HepG2 (cell line): ENCODE measurements at regions not wholly inside any gene's neighbourhood (a gene's known extent, or its start where the extent isn't known, plus 50 kb on each side); places are given as distances from the start of the nearest gene placed in this dataset.

ENCODE experiments used
- CENPX ChIP-seq: sonication (generic); formaldehyde crosslinking; IDR thresholded peaks from 2 replicates; pipeline ENCODE4 v1.9.0; 2021; ENCODE audit warnings: mild to moderate bottlenecking, missing genetic modification reagents, moderate library complexity
- CHD2 ChIP-seq: IDR thresholded peaks from 2 replicates; pipeline ENCODE4 v1.6.1; 2011; ENCODE audit warnings: low read depth, low read length, improper control_type of control experiment
- DPF2 ChIP-seq: sonication (generic); formaldehyde crosslinking; IDR thresholded peaks from 2 replicates; pipeline ENCODE4 v1.4.0; 2020; ENCODE audit warnings: mild to moderate bottlenecking, low read depth, missing genetic modification reagents, borderline replicate concordance
- ELF1 ChIP-seq: sonication (generic); formaldehyde crosslinking; IDR thresholded peaks from 2 replicates; pipeline ENCODE4 v1.4.0; 2020; ENCODE audit warnings: missing genetic modification reagents
- JDP2 ChIP-seq: sonication (generic); formaldehyde crosslinking; IDR thresholded peaks from 2 replicates; pipeline ENCODE4 v1.8.1; 2022; ENCODE audit warnings: missing genetic modification reagents, borderline replicate concordance
- KAT2B ChIP-seq: fragments of 150-350 bp; IDR thresholded peaks from 2 replicates; pipeline ENCODE4 v1.6.1; 2014; ENCODE audit warnings: low read depth, low read length, borderline replicate concordance
- KLF11 ChIP-seq: IDR thresholded peaks from 2 replicates; pipeline ENCODE4 v1.6.1; 2016; ENCODE audit warnings: missing compliant biosample characterization
- KLF15 ChIP-seq: sonication (generic); formaldehyde crosslinking; IDR thresholded peaks from 2 replicates; pipeline ENCODE4 v1.8.1; 2023; ENCODE audit warnings: borderline replicate concordance, mild to moderate bottlenecking, inconsistent platforms, missing genetic modification reagents, mixed read lengths
- MAFF ChIP-seq: IDR thresholded peaks from 2 replicates; pipeline ENCODE4 v1.6.1; 2011; ENCODE audit warnings: low read depth, low read length, improper control_type of control experiment
- NCOA2 ChIP-seq: sonication (generic); formaldehyde crosslinking; IDR thresholded peaks from 2 replicates; pipeline ENCODE4 v1.8.0; 2022; ENCODE audit warnings: inconsistent platforms
- NCOR1 ChIP-seq: fragments of 200-600 bp; sonication (generic); IDR thresholded peaks from 2 replicates; pipeline ENCODE4 v1.7.0; 2017; ENCODE audit warnings: antibody characterized with exemption, low read length, borderline replicate concordance
- PHB2 ChIP-seq: fragments of 450-650 bp; IDR thresholded peaks from 2 replicates; pipeline ENCODE4 v1.6.1; 2018; ENCODE audit not compliant: partially characterized antibody
- PLRG1 ChIP-seq: fragments of 450-650 bp; conservative IDR thresholded peaks from 2 replicates; pipeline ENCODE4 v1.6.1; 2016
- SMARCE1 ChIP-seq: fragments of 450-650 bp; IDR thresholded peaks from 2 replicates; pipeline ENCODE4 v1.6.1; 2017; ENCODE audit warnings: borderline replicate concordance
- TCF7L2 ChIP-seq: IDR thresholded peaks from 2 replicates; pipeline ENCODE4 v1.6.1; 2011; ENCODE audit warnings: mild to moderate bottlenecking, low read depth, low read length, moderate library complexity
- THAP11 ChIP-seq: IDR thresholded peaks from 2 replicates; pipeline ENCODE4 v1.6.1; 2016; ENCODE audit warnings: missing biosample characterization, missing genetic modification reagents
- ZBTB7A ChIP-seq: sonication (generic); formaldehyde crosslinking; IDR thresholded peaks from 2 replicates; pipeline ENCODE4 v1.8.0; 2022; ENCODE audit warnings: mild to moderate bottlenecking, missing genetic modification reagents
- ZNF317 ChIP-seq: sonication (generic); formaldehyde crosslinking; IDR thresholded peaks from 2 replicates; pipeline ENCODE4 v1.5.0; 2020; ENCODE audit warnings: mild to moderate bottlenecking, missing genetic modification reagents
- ZNF331 ChIP-seq: sonication (generic); formaldehyde crosslinking; IDR thresholded peaks from 2 replicates; pipeline ENCODE4 v1.4.0; 2020; ENCODE audit warnings: missing genetic modification reagents
- ZNF335 ChIP-seq: sonication (generic); formaldehyde crosslinking; IDR thresholded peaks from 2 replicates; pipeline ENCODE4 v1.4.0; 2020; ENCODE audit warnings: missing genetic modification reagents
- ZNF570 ChIP-seq: sonication (generic); formaldehyde crosslinking; IDR thresholded peaks from 2 replicates; pipeline ENCODE4 v1.4.0; 2020; ENCODE audit warnings: mild to moderate bottlenecking, missing genetic modification reagents, borderline replicate concordance
- ZNF672 ChIP-seq: sonication (generic); formaldehyde crosslinking; IDR thresholded peaks from 2 replicates; pipeline ENCODE4 v1.8.1; 2022; ENCODE audit warnings: missing genetic modification reagents
- TF ChIP-seq, protein P1 (sequence below): sonication (generic); formaldehyde crosslinking; IDR thresholded peaks from 2 replicates; pipeline ENCODE4 v1.4.0; 2020; ENCODE audit warnings: missing genetic modification reagents
- TF ChIP-seq, protein P2 (sequence below): IDR thresholded peaks from 2 replicates; pipeline ENCODE4 v1.6.1; 2012; ENCODE audit warnings: low read length, improper control_type of control experiment
- TF ChIP-seq, protein P3 (sequence below): sonication (generic); IDR thresholded peaks from 2 replicates; pipeline ENCODE4 v1.6.1; 2016; ENCODE audit warnings: low read depth, borderline replicate concordance
- TF ChIP-seq, protein P4 (sequence below): sonication (generic); formaldehyde crosslinking; IDR thresholded peaks from 2 replicates; pipeline ENCODE4 v1.4.0; 2020; ENCODE audit warnings: missing genetic modification reagents

DNA sequence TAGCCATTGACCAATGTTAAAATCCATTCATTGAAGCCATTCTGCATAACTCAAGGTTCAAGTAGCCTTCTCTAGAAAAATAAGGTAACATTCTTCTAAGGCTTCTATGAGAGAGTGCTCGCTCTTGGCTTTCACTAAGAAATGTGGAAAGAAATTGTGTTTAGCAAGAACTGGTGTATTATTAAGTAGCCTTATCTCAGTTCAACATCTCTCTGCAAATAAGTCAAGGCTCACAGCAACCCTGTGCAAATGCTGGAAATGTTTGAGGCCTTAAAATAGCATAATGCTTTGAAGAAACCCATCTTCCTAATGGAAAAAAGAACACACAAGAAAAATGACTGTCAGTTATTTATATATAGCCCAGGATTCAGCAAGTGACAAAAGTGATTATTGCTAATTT, 254.1 kb upstream of the PROX1 start (continued):
- TF ChIP-seq, protein P1, sequence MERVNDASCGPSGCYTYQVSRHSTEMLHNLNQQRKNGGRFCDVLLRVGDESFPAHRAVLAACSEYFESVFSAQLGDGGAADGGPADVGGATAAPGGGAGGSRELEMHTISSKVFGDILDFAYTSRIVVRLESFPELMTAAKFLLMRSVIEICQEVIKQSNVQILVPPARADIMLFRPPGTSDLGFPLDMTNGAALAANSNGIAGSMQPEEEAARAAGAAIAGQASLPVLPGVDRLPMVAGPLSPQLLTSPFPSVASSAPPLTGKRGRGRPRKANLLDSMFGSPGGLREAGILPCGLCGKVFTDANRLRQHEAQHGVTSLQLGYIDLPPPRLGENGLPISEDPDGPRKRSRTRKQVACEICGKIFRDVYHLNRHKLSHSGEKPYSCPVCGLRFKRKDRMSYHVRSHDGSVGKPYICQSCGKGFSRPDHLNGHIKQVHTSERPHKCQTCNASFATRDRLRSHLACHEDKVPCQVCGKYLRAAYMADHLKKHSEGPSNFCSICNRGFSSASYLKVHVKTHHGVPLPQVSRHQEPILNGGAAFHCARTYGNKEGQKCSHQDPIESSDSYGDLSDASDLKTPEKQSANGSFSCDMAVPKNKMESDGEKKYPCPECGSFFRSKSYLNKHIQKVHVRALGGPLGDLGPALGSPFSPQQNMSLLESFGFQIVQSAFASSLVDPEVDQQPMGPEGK (CRISPR knock-in tag), result no peak
- 0 out of 2 replicates have a peak, but pooled peaks have one; percentile 17 for TF ChIP-seq TCF7L2
- TF ChIP-seq ZNF331 (CRISPR knock-in tag), result no peak
- no peak for TF ChIP-seq PLRG1
- no peak for TF ChIP-seq JDP2 (CRISPR knock-in tag)
- TF ChIP-seq ZNF335, result no peak
- TF ChIP-seq SMARCE1, result no peak
- TF ChIP-seq ZNF672, result no peak
- TF ChIP-seq ZNF317 (CRISPR knock-in tag), result no peak
- no peak for TF ChIP-seq KLF11 (CRISPR knock-in tag)
- TF ChIP-seq THAP11 (CRISPR knock-in tag), result peak; percentile 55; the same call in 1 of the 2 replicates
- TF ChIP-seq CHD2, result no peak
- TF ChIP-seq DPF2, result 0 out of 2 replicates have a peak, but pooled peaks have one; percentile 27
- no peak for TF ChIP-seq PHB2
- no peak for TF ChIP-seq KLF15
- no peak for TF ChIP-seq ZBTB7A (CRISPR knock-in tag)
- TF ChIP-seq, protein P2, sequence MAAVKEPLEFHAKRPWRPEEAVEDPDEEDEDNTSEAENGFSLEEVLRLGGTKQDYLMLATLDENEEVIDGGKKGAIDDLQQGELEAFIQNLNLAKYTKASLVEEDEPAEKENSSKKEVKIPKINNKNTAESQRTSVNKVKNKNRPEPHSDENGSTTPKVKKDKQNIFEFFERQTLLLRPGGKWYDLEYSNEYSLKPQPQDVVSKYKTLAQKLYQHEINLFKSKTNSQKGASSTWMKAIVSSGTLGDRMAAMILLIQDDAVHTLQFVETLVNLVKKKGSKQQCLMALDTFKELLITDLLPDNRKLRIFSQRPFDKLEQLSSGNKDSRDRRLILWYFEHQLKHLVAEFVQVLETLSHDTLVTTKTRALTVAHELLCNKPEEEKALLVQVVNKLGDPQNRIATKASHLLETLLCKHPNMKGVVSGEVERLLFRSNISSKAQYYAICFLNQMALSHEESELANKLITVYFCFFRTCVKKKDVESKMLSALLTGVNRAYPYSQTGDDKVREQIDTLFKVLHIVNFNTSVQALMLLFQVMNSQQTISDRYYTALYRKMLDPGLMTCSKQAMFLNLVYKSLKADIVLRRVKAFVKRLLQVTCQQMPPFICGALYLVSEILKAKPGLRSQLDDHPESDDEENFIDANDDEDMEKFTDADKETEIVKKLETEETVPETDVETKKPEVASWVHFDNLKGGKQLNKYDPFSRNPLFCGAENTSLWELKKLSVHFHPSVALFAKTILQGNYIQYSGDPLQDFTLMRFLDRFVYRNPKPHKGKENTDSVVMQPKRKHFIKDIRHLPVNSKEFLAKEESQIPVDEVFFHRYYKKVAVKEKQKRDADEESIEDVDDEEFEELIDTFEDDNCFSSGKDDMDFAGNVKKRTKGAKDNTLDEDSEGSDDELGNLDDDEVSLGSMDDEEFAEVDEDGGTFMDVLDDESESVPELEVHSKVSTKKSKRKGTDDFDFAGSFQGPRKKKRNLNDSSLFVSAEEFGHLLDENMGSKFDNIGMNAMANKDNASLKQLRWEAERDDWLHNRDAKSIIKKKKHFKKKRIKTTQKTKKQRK, result no peak
- peak; percentile 26; the same call in 1 of the 2 replicates for TF ChIP-seq NCOR1
- TF ChIP-seq, protein P3, sequence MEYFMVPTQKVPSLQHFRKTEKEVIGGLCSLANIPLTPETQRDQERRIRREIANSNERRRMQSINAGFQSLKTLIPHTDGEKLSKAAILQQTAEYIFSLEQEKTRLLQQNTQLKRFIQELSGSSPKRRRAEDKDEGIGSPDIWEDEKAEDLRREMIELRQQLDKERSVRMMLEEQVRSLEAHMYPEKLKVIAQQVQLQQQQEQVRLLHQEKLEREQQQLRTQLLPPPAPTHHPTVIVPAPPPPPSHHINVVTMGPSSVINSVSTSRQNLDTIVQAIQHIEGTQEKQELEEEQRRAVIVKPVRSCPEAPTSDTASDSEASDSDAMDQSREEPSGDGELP, result no peak
- peak; percentile 91 for TF ChIP-seq NCOA2 (CRISPR knock-in tag)
- no peak for TF ChIP-seq ELF1
- TF ChIP-seq CENPX (CRISPR knock-in tag), result no peak
- no peak for TF ChIP-seq KAT2B
- TF ChIP-seq ZNF570 (CRISPR knock-in tag), result no peak
- TF ChIP-seq, protein P4, sequence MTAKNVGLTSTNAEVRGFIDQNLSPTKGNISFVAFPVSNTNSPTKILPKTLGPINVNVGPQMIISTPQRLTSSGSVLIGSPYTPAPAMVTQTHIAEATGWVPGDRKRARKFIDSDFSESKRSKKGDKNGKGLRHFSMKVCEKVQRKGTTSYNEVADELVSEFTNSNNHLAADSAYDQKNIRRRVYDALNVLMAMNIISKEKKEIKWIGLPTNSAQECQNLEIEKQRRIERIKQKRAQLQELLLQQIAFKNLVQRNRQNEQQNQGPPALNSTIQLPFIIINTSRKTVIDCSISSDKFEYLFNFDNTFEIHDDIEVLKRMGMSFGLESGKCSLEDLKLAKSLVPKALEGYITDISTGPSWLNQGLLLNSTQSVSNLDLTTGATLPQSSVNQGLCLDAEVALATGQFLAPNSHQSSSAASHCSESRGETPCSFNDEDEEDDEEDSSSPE (CRISPR knock-in tag), result no peak
- TF ChIP-seq MAFF, result no peak
